Tibial artery (tissue), 4 donors: ENCODE measurements at regions not wholly inside any gene's neighbourhood (a gene's known extent, or its start where the extent isn't known, plus 50 kb on each side); places are given as distances from the start of the nearest gene placed in this dataset.

Source experiments
- DNase-seq, 2 donors: peaks; one replicate each; pipeline ENCODE4 v3.0.0-alpha.2; 2019
- H3K27ac ChIP-seq, 2 donors: fragments of 200-600 bp; sonication (generic) in 1 of 2; 1 replicate in 1 of 2; 2 replicates in 1 of 2; pipeline ENCODE4 v1.5.1; 2018 to 2019; ENCODE audit warnings: mild to moderate bottlenecking in 1 of 2
- H3K27me3 ChIP-seq, 2 donors: fragments of 200-600 bp; sonication (generic) in 1 of 2; one replicate each; pipeline versions ENCODE4 v1.5.1 to v1.6.0; 2016 to 2019
- H3K36me3 ChIP-seq, 3 donors: fragments of 200-600 bp; sonication (generic) in 2 of 3; one replicate each; pipeline ENCODE4 v1.5.1; 2016 to 2019; ENCODE audit warnings: mild to moderate bottlenecking in 2 of 3
- H3K4me1 ChIP-seq, 4 donors: fragments of 200-600 bp; sonication (generic) in 2 of 4; 1 replicate in 3 of 4; 2 replicates in 1 of 4; pipeline ENCODE4 v1.5.1; 2016 to 2019
- H3K4me3 ChIP-seq, 2 donors: fragments of 200-600 bp; sonication (generic) in 1 of 2; 1 replicate in 1 of 2; 2 replicates in 1 of 2; pipeline ENCODE4 v1.5.1; 2018 to 2019; ENCODE audit warnings: mild to moderate bottlenecking in 2 of 2
- H3K9me3 ChIP-seq, 3 donors: fragments of 200-600 bp; sonication (generic) in 1 of 3; one replicate each; pipeline ENCODE4 v1.5.1; 2016 to 2019
- CTCF ChIP-seq, 2 experiments: fragments of 200-600 bp in 1 of 2; fragments of 450-650 bp in 1 of 2; IDR thresholded peaks; one replicate each; pipeline ENCODE4 v1.5.1; 2017 to 2019; ENCODE audit warnings: antibody characterized with exemption in 2 of 2, mild to moderate bottlenecking in 1 of 2, moderate library complexity in 1 of 2
- intact Hi-C: fragments of 100-400 bp; cut with DNase I; formaldehyde crosslinking; loops from one replicate; pipeline ENCODE4 v1.15.0; 2023; ENCODE audit warnings: low total_unique reads

GRCh38 chr16:13402601-13403000, 501.2 kb downstream of the SHISA9 start:
- intact Hi-C loops, result no loop called here
- TF ChIP-seq CTCF (IDR thresholded peaks at IDR 0.05), result no peak
- no peaks in the 10 kb centered on the region for H3K9me3 ChIP-seq
- DNase-seq, result no peak
- H3K36me3 ChIP-seq, result no peaks in the 10 kb centered on the region
- H3K4me3 ChIP-seq, result no peak overlapping the region
- H3K27me3 ChIP-seq, result no peaks in the 10 kb centered on the region
- H3K4me1 ChIP-seq, result no peaks in the 10 kb centered on the region
- no peak overlapping the region for H3K27ac ChIP-seq

GRCh38 chr16:13403326-13403725, 501.9 kb downstream of the SHISA9 start:
- no peak for TF ChIP-seq CTCF (IDR thresholded peaks at IDR 0.05)
- H3K36me3 ChIP-seq, result no peaks in the 10 kb centered on the region
- DNase-seq, result no peak
- intact Hi-C loops, result no loop called here
- H3K4me3 ChIP-seq, result no peak overlapping the region
- no peaks in the 10 kb centered on the region for H3K27me3 ChIP-seq
- no peaks in the 10 kb centered on the region for H3K4me1 ChIP-seq
- H3K27ac ChIP-seq, result no peak overlapping the region
- H3K9me3 ChIP-seq, result no peaks in the 10 kb centered on the region

- H3K4me3 ChIP-seq, result no peak overlapping the region
- H3K27ac ChIP-seq, result no peak overlapping the region
- no peaks in the 10 kb centered on the region for H3K27me3 ChIP-seq
- H3K9me3 ChIP-seq, result no peaks in the 10 kb centered on the region
- H3K4me1 ChIP-seq, result no peaks in the 10 kb centered on the region
- no peak for DNase-seq
- intact Hi-C loops, result no loop called here
- no peak for TF ChIP-seq CTCF (IDR thresholded peaks at IDR 0.05)
- no peaks in the 10 kb centered on the region for H3K36me3 ChIP-seq
These were observed 505.8 kb upstream of the ERCC4 start for GRCh38 chr16:13414154-13414553.

GRCh38 chr16:13419589-13419988, 500.4 kb upstream of the ERCC4 start:
- intact Hi-C loops, result no loop called here
- no peaks in the 10 kb centered on the region for H3K36me3 ChIP-seq
- H3K27me3 ChIP-seq, result no peaks in the 10 kb centered on the region
- H3K4me1 ChIP-seq, result no peaks in the 10 kb centered on the region
- no peak overlapping the region for H3K27ac ChIP-seq
- no peaks in the 10 kb centered on the region for H3K9me3 ChIP-seq
- no peak for DNase-seq
- H3K4me3 ChIP-seq, result no peak overlapping the region
- no peak for TF ChIP-seq CTCF (IDR thresholded peaks at IDR 0.05)

- Histone ChIP-seq H3K27me3 (no peaks in the 10 kb centered on the region), H3K9me3 (peaks cover 0 to 3% (median 0%) of the 10 kb centered on the region in 3 donors), H3K4me1 (no peaks in the 10 kb centered on the region), H3K36me3 (no peaks in the 10 kb centered on the region), H3K27ac (no peak overlapping the region), H3K4me3 (no peak overlapping the region)
- no peak for TF ChIP-seq CTCF (IDR thresholded peaks at IDR 0.05)
- intact Hi-C loops, result no loop called here
- DNase-seq, result no peak
These were observed 498.2 kb upstream of the ERCC4 start for GRCh38 chr16:13421726-13422125.

GRCh38 chr16:13425836-13426235, 494.1 kb upstream of the ERCC4 start:
- H3K9me3 ChIP-seq, result peaks cover 0 to 3% (median 0%) of the 10 kb centered on the region in 3 donors
- no peak overlapping the region for H3K27ac ChIP-seq
- DNase-seq, result no peak
- no peak overlapping the region for H3K4me3 ChIP-seq
- no peak for TF ChIP-seq CTCF (IDR thresholded peaks at IDR 0.05)
- H3K4me1 ChIP-seq, result no peaks in the 10 kb centered on the region
- no peaks in the 10 kb centered on the region for H3K27me3 ChIP-seq
- intact Hi-C loops, result no loop called here
- no peaks in the 10 kb centered on the region for H3K36me3 ChIP-seq
